ENCODE measurements at regions not wholly inside any gene's neighbourhood (a gene's known extent, or its start where the extent isn't known, plus 50 kb on each side); places are given as distances from the start of the nearest gene placed in this dataset.

DNA sequence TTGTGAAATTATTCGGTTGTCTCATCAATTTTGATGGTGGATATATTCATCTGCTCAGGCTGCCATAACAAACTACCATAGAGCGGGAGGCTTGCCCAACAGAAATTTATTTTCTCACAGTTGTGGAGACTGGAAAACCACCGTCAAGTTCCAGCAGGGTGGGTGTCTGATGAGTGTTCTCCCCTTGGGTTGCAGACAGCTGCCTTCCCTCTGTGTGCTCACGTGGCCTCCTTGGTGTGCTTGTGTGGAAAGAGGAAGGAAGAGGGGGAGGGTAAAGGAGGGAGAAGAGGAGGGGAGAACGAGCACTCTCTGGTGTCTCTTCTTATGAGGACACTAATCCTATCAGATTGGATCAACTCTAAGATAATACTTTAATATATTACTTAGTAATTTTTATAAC lies 123.8 kb upstream of the TEX13D start:
- no peaks in the 10 kb centered on the region for H3K9me3 ChIP-seq (ENCODE audit: control insufficient read depth, insufficient read depth, low read depth, low read length)
- no peak overlapping the region for H3K4me3 ChIP-seq (ENCODE audit: low read depth in 2 of 2, low read length in 2 of 2)
- no peak for ATAC-seq
- no peak for TF ChIP-seq SIN3A (IDR thresholded peaks at IDR 0.05; ENCODE audit: borderline replicate concordance, insufficient read depth, low read depth, low read length)
- no peak for TF ChIP-seq POLR2AphosphoS5 (IDR thresholded peaks at IDR 0.05; ENCODE audit: low read depth, low read length)
- TF ChIP-seq TCF7L2 (IDR thresholded peaks at IDR 0.05; ENCODE audit: low read depth, low read length): no peak
- TF ChIP-seq CTCF (IDR thresholded peaks at IDR 0.05): no peak
- TF ChIP-seq, protein P1, sequence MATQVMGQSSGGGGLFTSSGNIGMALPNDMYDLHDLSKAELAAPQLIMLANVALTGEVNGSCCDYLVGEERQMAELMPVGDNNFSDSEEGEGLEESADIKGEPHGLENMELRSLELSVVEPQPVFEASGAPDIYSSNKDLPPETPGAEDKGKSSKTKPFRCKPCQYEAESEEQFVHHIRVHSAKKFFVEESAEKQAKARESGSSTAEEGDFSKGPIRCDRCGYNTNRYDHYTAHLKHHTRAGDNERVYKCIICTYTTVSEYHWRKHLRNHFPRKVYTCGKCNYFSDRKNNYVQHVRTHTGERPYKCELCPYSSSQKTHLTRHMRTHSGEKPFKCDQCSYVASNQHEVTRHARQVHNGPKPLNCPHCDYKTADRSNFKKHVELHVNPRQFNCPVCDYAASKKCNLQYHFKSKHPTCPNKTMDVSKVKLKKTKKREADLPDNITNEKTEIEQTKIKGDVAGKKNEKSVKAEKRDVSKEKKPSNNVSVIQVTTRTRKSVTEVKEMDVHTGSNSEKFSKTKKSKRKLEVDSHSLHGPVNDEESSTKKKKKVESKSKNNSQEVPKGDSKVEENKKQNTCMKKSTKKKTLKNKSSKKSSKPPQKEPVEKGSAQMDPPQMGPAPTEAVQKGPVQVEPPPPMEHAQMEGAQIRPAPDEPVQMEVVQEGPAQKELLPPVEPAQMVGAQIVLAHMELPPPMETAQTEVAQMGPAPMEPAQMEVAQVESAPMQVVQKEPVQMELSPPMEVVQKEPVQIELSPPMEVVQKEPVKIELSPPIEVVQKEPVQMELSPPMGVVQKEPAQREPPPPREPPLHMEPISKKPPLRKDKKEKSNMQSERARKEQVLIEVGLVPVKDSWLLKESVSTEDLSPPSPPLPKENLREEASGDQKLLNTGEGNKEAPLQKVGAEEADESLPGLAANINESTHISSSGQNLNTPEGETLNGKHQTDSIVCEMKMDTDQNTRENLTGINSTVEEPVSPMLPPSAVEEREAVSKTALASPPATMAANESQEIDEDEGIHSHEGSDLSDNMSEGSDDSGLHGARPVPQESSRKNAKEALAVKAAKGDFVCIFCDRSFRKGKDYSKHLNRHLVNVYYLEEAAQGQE (IDR thresholded peaks at IDR 0.05; ENCODE audit: insufficient read depth in 1 of 2, low read depth in 2 of 2, low read length in 1 of 2): no peak
- CTCF ChIA-PET: interaction anchor here (0.6 kb wide), 1 partner anchor 270 kb away, joined by 3 read pairs; no protein-coding TSS in a partner anchor
- POLR2A ChIA-PET: no interaction called here
- intact Hi-C loops (cut with micrococcal nuclease; ENCODE audit: unreplicated experiment) (no loop called here), in situ Hi-C loops (cut with HindIII; ENCODE audit: low pct_unique_long_range_greater_than_20kb, low sequenced_read_pairs) (no loop called here)
- no peaks in the 10 kb centered on the region for H3K36me3 ChIP-seq (ENCODE audit: control insufficient read depth, insufficient read depth, low read length)
- H3K4me1 ChIP-seq (ENCODE audit: control insufficient read depth, insufficient read depth, low read length): no peaks in the 10 kb centered on the region
- no peaks in the 10 kb centered on the region for H3K27me3 ChIP-seq (ENCODE audit: control insufficient read depth, insufficient read depth, low read length)
- BruUV-seq (replicated peaks): no TSS peak
- no peak overlapping the region for H3K27ac ChIP-seq (ENCODE audit: low read length)
- DNase-seq (ENCODE audit: low read depth, low spot score): no peak

DNA sequence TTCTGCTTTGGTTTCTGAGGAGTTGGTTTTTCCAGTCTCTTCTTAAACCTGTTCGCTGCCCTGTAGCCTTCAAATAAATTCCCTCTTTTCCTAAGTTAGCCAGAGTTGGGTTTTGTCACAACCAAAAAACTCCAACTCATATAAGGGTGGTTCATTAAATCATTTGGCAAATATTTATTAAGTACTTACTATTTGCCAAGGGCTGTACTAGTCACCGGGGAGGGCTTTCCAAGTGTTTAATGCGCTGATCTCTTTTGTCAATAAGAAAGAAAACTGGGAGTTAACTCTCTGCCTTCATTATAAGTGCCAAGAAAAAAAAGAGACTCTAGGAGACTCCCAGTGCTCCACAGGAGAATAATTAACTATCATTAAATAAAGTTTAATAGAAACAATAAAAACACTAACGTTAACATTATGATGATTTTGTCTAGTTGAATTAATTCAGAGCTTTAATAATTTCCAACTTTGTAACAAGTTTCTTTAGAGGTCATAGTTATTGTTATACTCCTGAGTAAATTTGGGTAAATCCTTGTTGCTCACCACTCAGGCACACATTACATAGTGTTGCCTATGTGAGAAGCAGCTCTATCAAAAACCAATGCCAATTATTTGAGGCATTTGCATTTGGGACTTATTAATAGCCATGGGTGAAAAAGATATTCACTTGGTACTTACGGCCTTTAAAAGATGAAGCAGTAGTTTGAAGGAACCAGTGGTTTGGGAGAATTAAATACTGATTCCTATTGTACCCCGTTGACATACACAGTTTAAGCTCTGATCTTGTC lies 122.5 kb upstream of the TEX13D start:
- H3K27me3 ChIP-seq (ENCODE audit: control insufficient read depth, insufficient read depth, low read length): no peaks in the 10 kb centered on the region
- intact Hi-C loops (cut with micrococcal nuclease; ENCODE audit: unreplicated experiment) (loop anchor here (10.0 kb wide), 1 partner anchor 175 kb away; no protein-coding TSS in a partner anchor), in situ Hi-C loops (cut with HindIII; ENCODE audit: low pct_unique_long_range_greater_than_20kb, low sequenced_read_pairs) (no loop called here)
- no peak overlapping the region for H3K27ac ChIP-seq (ENCODE audit: low read length)
- DNase-seq (ENCODE audit: low read depth, low spot score): no peak
- no peak overlapping the region for H3K4me3 ChIP-seq (ENCODE audit: low read depth in 2 of 2, low read length in 2 of 2)
- no TSS peak for BruUV-seq (replicated peaks)
- POLR2A ChIA-PET: no interaction called here
- no peaks in the 10 kb centered on the region for H3K36me3 ChIP-seq (ENCODE audit: control insufficient read depth, insufficient read depth, low read length)
- CTCF ChIA-PET: no interaction called here
- ATAC-seq: no peak
- H3K4me1 ChIP-seq (ENCODE audit: control insufficient read depth, insufficient read depth, low read length): no peaks in the 10 kb centered on the region
- no peaks in the 10 kb centered on the region for H3K9me3 ChIP-seq (ENCODE audit: control insufficient read depth, insufficient read depth, low read depth, low read length)
- TF ChIP-seq POLR2AphosphoS5 (IDR thresholded peaks at IDR 0.05; ENCODE audit: low read depth, low read length) (no peak), SIN3A (IDR thresholded peaks at IDR 0.05; ENCODE audit: borderline replicate concordance, insufficient read depth, low read depth, low read length) (no peak), CTCF (IDR thresholded peaks at IDR 0.05) (no peak), TCF7L2 (IDR thresholded peaks at IDR 0.05; ENCODE audit: low read depth, low read length) (no peak)
- TF ChIP-seq, protein P1 (IDR thresholded peaks at IDR 0.05; ENCODE audit: insufficient read depth in 1 of 2, low read depth in 2 of 2, low read length in 1 of 2): no peak
